ENCODE measurements at regions not wholly inside any gene's neighbourhood (a gene's known extent, or its start where the extent isn't known, plus 50 kb on each side); places are given as distances from the start of the nearest gene placed in this dataset.

GRCh38 chr2:125535089-125535488 lies 1120.9 kb upstream of the GYPC start:
- no peak for DNase-seq

- no peak for DNase-seq
These were observed 1111.9 kb upstream of the GYPC start for GRCh38 chr2:125543968-125544514.

DNA sequence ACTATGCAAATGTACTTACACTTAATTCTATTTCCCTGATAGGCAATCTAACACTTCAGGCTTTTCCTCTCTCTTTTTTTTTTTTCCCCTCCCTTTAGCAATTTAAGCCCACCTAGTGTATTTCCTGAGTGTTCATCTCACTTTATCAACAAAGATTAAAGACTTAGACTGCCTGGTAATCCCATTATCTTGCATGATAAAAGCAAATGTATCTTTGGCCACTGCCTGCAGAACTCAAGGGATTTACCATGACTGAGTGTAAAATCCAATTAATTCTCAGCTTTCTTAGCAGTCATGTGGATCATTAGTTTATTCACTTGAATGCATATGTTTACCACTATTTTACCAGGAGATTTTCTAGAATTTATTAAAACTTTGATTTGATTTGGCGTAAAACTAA lies 1102.2 kb upstream of the GYPC start:
- no peak for DNase-seq

DNA sequence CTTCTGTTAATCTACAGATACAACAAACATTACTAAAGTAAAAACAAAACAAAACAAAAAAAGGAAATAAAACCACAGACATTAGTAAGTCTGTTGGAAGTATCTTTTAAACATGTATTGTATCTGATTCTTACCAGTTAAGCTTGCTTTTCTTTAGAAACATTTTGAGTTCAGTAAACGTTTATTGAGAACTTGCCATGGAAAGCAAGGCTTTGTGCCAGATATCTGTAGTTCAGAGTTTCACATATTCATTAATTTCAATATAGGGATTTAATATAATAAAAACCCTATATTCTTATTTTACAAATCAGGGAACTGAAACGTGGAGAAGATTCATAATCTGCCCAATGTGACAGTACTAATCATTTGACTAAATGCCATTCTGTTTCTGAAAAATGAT lies 1101.0 kb upstream of the GYPC start:
- no peak for DNase-seq

- no peak for DNase-seq
These were observed 1096.8 kb upstream of the GYPC start for GRCh38 chr2:125559186-125559585.

- DNase-seq, result no peak
These were observed 1095.1 kb upstream of the GYPC start for GRCh38 chr2:125560855-125561254.

DNA sequence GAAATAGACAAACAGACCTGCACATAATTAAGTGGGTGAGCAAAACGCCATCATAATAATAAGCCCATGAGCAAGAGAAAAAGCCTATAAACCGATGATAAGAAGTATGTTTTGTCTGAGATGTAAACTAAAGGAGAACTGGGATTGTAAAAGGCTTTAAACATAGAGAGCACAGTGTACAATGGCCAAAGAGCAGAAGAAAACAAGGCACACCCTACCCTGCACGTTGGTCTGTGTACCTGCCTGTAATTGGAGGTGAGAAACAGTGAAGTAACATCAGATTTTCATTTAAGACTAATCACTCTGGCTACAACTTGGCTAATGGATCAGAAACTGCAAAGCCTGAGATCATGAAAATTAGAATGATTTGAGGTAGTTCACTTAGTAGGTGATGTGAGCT lies 1094.7 kb upstream of the GYPC start:
- DNase-seq, result no peak

- no peak for DNase-seq
These were observed 1093.0 kb upstream of the GYPC start for GRCh38 chr2:125562924-125563323.

DNA sequence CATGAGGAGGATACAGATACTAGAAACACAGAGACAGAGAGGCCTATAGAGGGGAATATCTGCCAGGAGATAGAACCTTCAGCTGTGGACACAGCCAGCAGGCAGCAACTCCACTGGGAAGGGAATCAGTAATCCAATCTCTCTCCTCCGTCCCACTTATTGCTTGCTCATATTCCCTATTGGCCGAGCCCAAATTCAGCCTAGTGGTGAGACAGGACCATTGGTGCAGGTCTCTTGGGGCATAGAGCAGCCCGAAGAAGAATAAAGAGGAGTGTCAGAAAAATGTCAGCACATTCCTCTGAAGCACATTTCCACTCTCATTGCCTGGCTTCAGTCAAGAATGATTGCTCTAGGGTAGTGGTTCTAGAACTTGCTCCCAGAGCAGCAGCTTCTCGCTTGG lies 1091.5 kb upstream of the GYPC start:
- no peak for DNase-seq

GRCh38 chr2:125566422-125566821 lies 1089.5 kb upstream of the GYPC start:
- DNase-seq, result no peak

- no peak for DNase-seq
These were observed 1088.9 kb upstream of the GYPC start for GRCh38 chr2:125567100-125567499.

DNA sequence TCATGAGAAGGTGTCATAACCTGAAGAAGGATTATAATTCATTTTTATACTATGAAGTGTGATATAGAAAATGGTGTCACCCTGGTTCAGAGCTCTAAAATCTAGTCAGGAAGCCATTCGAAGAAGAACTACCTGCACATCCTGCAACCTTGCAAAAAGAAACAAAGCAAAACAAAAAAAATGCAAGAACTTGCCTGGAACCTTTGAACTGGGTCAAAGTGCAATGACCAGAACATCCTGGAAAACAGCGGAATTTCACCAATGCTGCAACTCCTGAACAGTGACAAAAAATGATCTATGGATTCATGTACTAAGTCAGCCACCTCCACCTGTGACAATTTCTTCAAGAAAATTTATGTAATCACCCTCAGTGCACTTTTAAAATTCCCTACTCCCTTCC lies 1083.3 kb upstream of the GYPC start:
- no peak for DNase-seq

DNA sequence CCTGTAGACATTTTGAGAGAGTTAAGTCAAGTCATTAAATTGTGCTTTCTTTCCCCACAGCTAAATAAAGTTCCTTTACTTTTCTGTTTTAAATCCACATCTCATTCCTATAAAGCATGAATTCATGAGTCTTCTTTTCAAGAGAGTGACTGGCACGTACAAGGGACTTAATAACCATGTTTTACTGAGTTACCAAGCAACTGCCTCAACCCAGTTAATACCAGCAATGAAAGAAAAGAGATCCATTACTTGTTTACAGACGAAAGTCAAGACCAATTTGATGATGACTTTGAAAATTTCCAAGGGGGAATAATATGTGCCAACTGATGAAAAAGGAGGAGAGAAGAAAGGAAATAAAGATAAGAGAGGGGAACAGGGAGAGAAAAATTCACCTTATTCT lies 1082.5 kb upstream of the GYPC start:
- DNase-seq, result no peak

GRCh38 chr2:125576558-125576957 lies 1079.4 kb upstream of the GYPC start:
- DNase-seq, result no peak

- DNase-seq, result no peak
These were observed 1074.4 kb upstream of the GYPC start for GRCh38 chr2:125581557-125581956.

DNA sequence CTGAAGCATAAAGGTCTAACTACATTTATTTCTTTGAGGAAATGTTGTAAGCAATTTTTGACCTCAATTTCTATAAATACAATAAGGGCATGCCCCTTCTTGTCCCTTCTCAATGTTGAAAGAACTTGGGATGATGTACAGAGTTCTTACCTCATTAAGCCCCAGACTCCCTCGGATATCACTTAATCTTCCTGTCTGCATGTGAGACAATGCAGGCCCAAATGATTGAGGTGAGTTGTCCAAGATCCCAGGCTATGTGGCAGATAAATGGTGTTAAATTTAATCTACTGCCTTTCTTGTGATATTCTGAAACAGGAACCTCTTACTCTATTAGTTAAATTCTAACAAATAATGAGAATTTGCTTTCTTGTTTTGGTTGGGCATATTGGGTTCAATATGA lies 1073.4 kb upstream of the GYPC start:
- no peak for DNase-seq

DNA sequence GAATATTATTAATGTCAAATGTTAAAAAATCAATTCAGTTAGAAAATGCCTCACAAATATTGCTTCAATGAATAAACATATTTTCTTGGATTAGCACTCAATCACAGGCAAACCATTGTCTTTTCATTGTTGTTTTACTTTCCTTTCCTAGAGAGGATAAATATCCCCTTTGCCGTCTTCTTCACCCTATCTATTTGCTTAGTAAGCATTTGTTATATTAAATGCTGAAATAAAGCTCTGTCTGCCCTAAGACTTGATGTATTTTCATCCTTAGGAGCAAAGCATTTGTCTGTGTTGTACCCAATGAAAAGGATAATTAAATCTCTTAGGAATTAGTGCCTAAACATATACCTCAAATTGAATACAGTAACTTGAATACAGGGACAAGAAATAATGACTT lies 1071.2 kb upstream of the GYPC start:
- DNase-seq, result no peak

- no peak for DNase-seq
These were observed 1067.2 kb upstream of the GYPC start for GRCh38 chr2:125588780-125589179.

DNA sequence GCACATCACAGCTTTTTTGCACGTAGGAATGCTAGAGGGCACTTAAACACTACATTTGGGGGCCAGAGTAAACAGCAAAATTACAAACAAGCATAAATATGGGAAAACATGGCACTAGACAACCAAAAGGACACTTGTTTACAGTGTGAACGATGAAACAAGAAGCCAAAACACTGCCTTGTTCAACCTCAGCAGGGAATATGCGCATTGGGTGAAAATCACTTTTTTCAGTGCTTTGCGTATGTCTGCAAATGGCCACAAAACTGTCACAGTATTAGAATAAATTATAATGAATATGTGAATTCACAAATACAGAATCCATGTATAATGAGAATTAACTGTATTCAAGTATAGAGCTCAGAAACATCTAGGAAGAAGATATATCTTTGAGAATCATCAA lies 1064.0 kb upstream of the GYPC start:
- DNase-seq, result no peak

DNA sequence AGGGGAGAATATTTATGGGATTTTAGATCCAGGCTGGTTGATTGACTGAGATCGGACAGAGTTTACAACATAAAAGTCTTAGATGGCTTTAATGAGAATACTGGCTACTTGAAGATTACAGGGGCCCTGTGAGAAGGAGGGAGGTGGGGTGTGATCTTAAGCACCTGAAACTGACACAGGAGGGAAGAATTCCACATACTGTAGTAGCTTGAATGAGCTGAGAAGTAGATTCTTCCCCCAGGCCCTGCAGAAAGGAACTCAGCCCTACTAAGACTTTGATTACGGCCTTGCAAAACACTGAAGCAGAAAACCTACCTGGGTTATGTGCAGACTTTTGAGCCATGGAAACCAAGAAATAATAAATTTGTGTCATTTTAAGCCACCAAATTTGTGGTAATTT lies 1062.9 kb upstream of the GYPC start:
- no peak for DNase-seq

- DNase-seq, result no peak
These were observed 1059.3 kb upstream of the GYPC start for GRCh38 chr2:125596612-125597011.

DNA sequence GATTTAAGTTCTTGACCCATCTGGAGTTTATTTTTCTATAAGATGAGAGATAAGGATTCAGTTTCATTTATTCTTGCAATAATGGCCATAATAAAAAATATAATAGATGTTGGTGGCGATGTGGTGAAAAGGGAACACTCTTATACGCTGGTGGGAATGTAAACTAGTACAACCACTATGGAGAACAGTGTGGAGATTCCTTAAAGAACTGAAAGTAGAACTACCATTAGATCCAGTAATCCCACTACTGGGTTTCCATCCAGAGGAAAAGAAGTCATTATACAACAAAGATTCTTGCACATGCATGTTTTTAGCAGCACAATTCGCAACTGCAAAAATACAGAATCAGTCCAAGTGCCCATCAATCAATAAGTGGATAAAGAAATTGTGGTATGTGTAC lies 1040.5 kb upstream of the GYPC start:
- no peak for DNase-seq

DNA sequence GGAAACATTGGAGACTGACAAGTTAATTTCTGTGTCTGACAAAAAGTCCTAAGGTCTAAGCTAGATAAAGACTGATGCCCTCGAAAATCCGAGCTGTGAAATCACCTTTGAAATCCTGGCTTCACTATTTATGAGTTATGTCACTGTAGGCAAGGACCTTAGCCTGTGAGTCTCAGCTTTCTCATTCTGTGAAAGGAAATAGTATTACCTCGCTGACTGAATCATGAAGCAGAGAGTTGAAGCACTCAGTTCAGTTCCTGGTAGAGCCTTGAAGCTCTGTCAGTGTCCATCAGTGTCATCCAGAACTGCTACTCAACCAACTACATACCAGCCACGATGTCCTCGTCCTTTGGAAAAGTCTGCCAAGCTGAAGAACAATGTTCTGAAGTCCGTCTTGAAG lies 1025.6 kb upstream of the GYPC start:
- DNase-seq, result no peak

DNA sequence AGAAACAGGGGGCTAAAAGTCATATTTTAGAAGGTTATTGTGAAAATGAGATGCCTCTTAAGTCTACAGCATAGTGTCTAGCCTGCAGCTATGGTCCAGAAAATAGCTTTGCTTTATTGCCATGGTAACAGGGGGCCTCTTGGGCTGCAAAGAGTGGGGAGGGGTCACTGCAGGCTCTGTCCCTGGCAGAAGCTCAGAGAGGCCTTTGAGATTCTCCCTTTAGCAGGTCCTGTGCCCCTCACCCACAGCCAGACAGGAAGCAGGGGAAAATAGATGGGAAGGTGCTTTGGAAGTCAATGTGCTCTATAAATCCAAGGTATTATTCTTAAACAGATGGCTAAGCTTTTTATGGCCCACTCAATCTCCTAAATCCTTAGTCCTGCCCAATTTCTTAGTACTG lies 1021.3 kb upstream of the GYPC start:
- DNase-seq, result no peak

- DNase-seq, result no peak
These were observed 1017.6 kb upstream of the GYPC start for GRCh38 chr2:125638345-125638744.

- DNase-seq, result no peak
These were observed 1013.9 kb upstream of the GYPC start for GRCh38 chr2:125642032-125642431.

Measured in NCI-H187 treated with DMSO at 0.1 percent for 48 hours (cell line).